ENCODE measurements at regions not wholly inside any gene's neighbourhood (a gene's known extent, or its start where the extent isn't known, plus 50 kb on each side); places are given as distances from the start of the nearest gene placed in this dataset.

DNA sequence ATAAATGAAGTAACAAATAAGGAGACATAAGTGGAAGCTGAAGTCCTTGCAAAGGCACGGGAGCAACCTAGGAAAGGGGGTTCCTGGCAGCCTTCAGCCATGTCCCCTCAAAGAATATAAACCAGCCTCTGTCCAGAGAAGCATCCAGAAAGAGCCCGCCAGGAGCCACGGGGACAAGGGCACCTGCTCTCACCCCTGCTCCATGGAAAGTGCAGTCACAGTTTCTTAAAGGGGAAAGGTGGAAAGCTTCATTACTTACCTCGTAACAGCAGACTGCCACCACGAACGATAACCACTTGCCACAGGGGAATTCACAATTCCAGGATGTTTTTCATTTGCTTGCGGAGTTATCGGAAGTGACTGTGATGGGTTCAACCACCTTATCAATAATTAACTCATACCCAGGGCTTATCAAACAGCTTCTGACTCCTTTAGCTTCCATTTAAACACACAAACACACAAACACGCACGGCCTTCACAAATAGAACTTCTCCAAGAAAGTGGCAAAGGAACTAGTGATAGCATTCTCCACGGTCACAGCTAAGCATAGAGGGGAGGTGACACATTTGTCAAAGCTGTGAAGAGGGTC lies 134.2 kb upstream of the IGF1R start:
- TF ChIP-seq, protein P1, sequence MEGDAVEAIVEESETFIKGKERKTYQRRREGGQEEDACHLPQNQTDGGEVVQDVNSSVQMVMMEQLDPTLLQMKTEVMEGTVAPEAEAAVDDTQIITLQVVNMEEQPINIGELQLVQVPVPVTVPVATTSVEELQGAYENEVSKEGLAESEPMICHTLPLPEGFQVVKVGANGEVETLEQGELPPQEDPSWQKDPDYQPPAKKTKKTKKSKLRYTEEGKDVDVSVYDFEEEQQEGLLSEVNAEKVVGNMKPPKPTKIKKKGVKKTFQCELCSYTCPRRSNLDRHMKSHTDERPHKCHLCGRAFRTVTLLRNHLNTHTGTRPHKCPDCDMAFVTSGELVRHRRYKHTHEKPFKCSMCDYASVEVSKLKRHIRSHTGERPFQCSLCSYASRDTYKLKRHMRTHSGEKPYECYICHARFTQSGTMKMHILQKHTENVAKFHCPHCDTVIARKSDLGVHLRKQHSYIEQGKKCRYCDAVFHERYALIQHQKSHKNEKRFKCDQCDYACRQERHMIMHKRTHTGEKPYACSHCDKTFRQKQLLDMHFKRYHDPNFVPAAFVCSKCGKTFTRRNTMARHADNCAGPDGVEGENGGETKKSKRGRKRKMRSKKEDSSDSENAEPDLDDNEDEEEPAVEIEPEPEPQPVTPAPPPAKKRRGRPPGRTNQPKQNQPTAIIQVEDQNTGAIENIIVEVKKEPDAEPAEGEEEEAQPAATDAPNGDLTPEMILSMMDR (IDR thresholded peaks at IDR 0.05), result no peak
- Histone ChIP-seq H3K4me1 (peaks cover 4 to 9% (median 6%) of the 10 kb centered on the region in 3 donors), H3K9me3 (no peaks in the 10 kb centered on the region), H3K27ac (peak overlapping the region in 2 of 4 donors; percentile 72 to 75), H3K36me3 (no peaks in the 10 kb centered on the region), H3K4me3 (peak overlapping the region in 2 of 4 donors; percentile 18 to 40), H3K27me3 (no peaks in the 10 kb centered on the region)
- 10 to 15% methylated on average over 11 of the region's 11 CpGs for WGBS, 2 donors
- intact Hi-C loops (cut with DNase I), result loop anchor here in 1 of 3 donors (10.0 kb wide), 1 partner anchor 551 kb away; no protein-coding TSS in a partner anchor
- peak; percentile 52 to 81 (median 73) for ATAC-seq
- peak in 2 of 6 donors; percentile 19 to 38 for DNase-seq
- no peak for FAIRE-seq

DNA sequence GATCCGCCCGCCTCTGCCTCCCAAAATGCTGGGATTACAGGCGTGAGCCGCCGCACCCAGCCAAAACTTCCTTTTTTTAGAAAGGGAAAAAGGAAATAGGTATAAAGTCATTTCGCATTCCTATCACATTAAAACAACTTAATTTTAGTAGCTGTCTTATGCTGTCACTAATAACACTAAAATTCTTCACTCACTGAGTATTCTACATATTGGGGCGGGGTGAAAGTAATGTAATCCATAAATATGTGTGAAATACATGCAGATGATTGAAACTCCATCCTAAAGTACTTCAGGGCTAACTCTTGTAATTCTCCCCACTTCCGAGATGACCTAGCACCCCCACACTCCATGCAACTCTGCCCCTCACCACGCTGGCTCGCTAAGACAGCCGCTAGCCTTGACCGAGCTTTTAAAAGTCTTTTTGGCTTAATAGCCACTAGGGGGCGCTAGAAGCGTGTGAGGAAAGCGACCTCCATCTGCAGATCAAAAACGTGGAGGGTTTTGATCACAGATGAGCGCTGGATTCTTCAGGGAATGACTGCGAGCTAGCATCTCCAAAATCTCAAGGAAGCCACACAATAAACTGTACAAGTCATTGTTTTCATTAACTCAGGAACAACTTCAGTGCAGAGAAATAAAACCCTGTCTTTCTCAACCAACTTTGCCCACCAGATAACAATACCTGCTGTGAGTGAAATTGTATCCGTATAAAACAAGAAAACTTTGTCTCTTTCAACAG lies 129.3 kb upstream of the IGF1R start:
- no peaks in the 10 kb centered on the region for H3K9me3 ChIP-seq
- peaks cover 0 to 6% (median 3%) of the 10 kb centered on the region in 3 donors for H3K4me1 ChIP-seq
- no peaks in the 10 kb centered on the region for H3K36me3 ChIP-seq
- DNase-seq, result peak in 4 of 6 donors; percentile 26 to 54 (median 44)
- 31 to 33% methylated on average over 19 of the region's 19 CpGs for WGBS, 2 donors
- H3K27me3 ChIP-seq, result no peaks in the 10 kb centered on the region
- H3K4me3 ChIP-seq, result no peak overlapping the region
- peak; percentile 73 to 87 (median 86) for ATAC-seq
- TF ChIP-seq, protein P1 (IDR thresholded peaks at IDR 0.05), result peak; percentile 76 to 89 (median 79)
- FAIRE-seq, result peak; percentile 51
- intact Hi-C loops (cut with DNase I), result loop anchor here in 1 of 3 donors (10.0 kb wide), 1 partner anchor 546 kb away; no protein-coding TSS in a partner anchor
- H3K27ac ChIP-seq, result no peak overlapping the region

DNA sequence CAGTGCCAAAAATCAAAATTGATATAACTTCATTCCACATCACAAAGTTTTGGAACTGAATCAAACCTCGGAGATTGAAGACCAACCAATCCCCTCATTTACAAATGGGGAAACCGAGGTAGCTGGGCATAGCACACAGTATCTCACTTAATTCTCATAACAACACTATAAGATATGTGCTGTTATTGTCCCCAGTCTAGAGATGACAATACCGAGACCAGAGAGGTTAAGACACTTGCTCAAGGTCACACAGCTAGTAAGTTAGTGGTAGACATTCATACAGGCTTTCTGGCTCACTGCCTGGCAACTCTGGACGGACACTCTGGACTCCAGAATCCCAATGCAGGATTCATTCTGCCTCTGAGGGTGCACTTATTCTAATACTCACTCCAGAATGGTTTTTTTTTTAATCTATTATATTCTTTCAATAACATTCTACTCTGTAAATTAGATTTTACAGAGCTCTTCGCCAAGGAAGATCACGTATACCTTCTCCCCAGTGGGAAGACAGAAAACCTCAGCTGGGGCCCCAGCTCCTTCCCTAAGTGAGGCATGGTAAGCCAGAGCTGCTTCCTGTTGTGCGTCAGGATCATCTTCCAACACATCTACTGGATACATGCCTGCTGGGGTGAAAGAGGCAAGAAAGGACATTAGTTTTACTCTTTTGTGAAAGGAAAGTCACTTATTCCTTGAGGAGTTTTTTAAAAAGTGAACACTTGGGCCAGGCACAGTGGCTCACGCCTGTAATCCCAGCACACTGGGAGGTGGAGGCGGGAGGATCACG lies 128.4 kb upstream of the IGF1R start:
- ATAC-seq (no peak), FAIRE-seq (no peak), DNase-seq (no peak)
- Histone ChIP-seq H3K4me3 (no peak overlapping the region), H3K4me1 (peaks cover 0 to under 1% (median 0%) of the 10 kb centered on the region in 3 donors), H3K9me3 (no peaks in the 10 kb centered on the region), H3K27ac (no peak overlapping the region), H3K36me3 (no peaks in the 10 kb centered on the region), H3K27me3 (no peaks in the 10 kb centered on the region)
- 67 to 72% methylated on average over 10 of the region's 10 CpGs for WGBS, 2 donors
- intact Hi-C loops (cut with DNase I), result loop anchor here in 2 of 3 donors (5.0 to 10.0 kb wide), 4 partner anchors 135 to 545 kb away; no protein-coding TSS in a partner anchor
- TF ChIP-seq, protein P1 (IDR thresholded peaks at IDR 0.05), result no peak

DNA sequence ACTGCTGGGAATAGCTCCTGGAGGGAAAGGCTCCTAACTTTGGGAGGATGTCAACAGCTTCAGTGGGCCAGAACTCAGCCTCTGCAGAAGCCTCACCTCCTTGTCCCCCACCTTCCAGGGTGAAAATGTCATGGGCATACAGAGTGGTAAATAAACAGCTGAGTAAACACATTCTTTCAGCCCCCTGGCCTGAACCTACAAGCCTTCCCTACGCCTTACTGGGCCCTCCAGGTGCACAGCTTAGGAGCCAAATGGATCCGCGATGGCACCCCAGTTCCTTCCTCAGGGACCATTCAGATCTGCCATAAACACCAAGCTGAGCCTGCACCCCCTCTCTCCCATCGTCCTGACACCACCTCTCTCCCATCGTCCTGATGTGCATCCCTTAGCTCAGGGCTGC lies 126.2 kb upstream of the IGF1R start:
- TF ChIP-seq, protein P1 (IDR thresholded peaks at IDR 0.05), result no peak
- no peak for ATAC-seq
- Histone ChIP-seq H3K27ac (no peak overlapping the region), H3K36me3 (no peaks in the 10 kb centered on the region), H3K9me3 (no peaks in the 10 kb centered on the region), H3K4me3 (no peak overlapping the region), H3K4me1 (no peaks in the 10 kb centered on the region), H3K27me3 (no peaks in the 10 kb centered on the region)
- 71 to 74% methylated on average over 5 of the region's 5 CpGs for WGBS, 2 donors
- intact Hi-C loops (cut with DNase I), result loop anchor here in 2 of 3 donors (5.0 to 10.0 kb wide), 3 partner anchors 133 to 343 kb away; no protein-coding TSS in a partner anchor
- DNase-seq, result no peak
- no peak for FAIRE-seq
